Osteoblast (primary cell): ENCODE measurements at regions not wholly inside any gene's neighbourhood (a gene's known extent, or its start where the extent isn't known, plus 50 kb on each side); places are given as distances from the start of the nearest gene placed in this dataset.

Experiments used
- DNase-seq: peaks from one replicate; pipeline ENCODE4 v3.0.0; 2011; ENCODE audit warnings: low spot score, mixed read lengths; ENCODE audit not compliant: insufficient read length; ENCODE audit errors: missing footprints
- H2AFZ ChIP-seq: 2 replicates; pipeline ENCODE4 v1.6.0; 2011; ENCODE audit warnings: mild to moderate bottlenecking, low read length
- H3K27ac ChIP-seq: 2 replicates; pipeline ENCODE4 v1.5.1; 2011; ENCODE audit warnings: mild to moderate bottlenecking, low read depth, low read length, moderate library complexity
- H3K27me3 ChIP-seq: 2 replicates; pipeline ENCODE4 v1.6.0; 2012; ENCODE audit warnings: mild to moderate bottlenecking, control low read depth, inconsistent platforms, low read length, moderate library complexity; ENCODE audit not compliant: insufficient read depth
- H3K36me3 ChIP-seq: 2 replicates; pipeline ENCODE4 v1.5.1; 2011; ENCODE audit warnings: mild to moderate bottlenecking, low read length, control low read depth, moderate library complexity; ENCODE audit not compliant: insufficient read depth
- H3K4me1 ChIP-seq: 2 replicates; pipeline ENCODE4 v1.5.1; 2011; ENCODE audit warnings: mild to moderate bottlenecking, low read length, control low read depth, moderate library complexity; ENCODE audit not compliant: insufficient read depth
- H3K4me2 ChIP-seq: 2 replicates; pipeline ENCODE4 v1.6.0; 2011; ENCODE audit warnings: mild to moderate bottlenecking, low read length; ENCODE audit not compliant: insufficient read depth
- H3K4me3 ChIP-seq: fragments of 200-600 bp; sonication (generic); 3 replicates; pipeline ENCODE4 v1.5.1; 2012; ENCODE audit warnings: mild to moderate bottlenecking, low read length, inconsistent platforms; ENCODE audit not compliant: insufficient read depth
- H3K79me2 ChIP-seq: 2 replicates; pipeline ENCODE4 v1.6.0; 2012; ENCODE audit warnings: mild to moderate bottlenecking, low read length, control low read depth, inconsistent platforms; ENCODE audit not compliant: insufficient read depth
- H3K9me3 ChIP-seq: 2 replicates; pipeline ENCODE4 v1.5.1; 2011; ENCODE audit warnings: low read depth, low read length, control low read depth
- H4K20me1 ChIP-seq: 2 replicates; pipeline ENCODE4 v1.6.0; 2012; ENCODE audit warnings: mild to moderate bottlenecking, low read length, control low read depth; ENCODE audit not compliant: insufficient read depth
- CTCF ChIP-seq: IDR thresholded peaks from 2 replicates; pipeline ENCODE4 v1.5.1; 2011; ENCODE audit warnings: mild to moderate bottlenecking, low read depth, low read length, moderate library complexity; ENCODE audit errors: extremely low read depth

- no peaks in the 10 kb centered on the region for H3K36me3 ChIP-seq
- H2AFZ ChIP-seq = no peak overlapping the region
- no peak for TF ChIP-seq CTCF
- H3K9me3 ChIP-seq = no peaks in the 10 kb centered on the region
- no peaks in the 10 kb centered on the region for H3K79me2 ChIP-seq
- DNase-seq = no peak
- H4K20me1 ChIP-seq = no peaks in the 10 kb centered on the region
- H3K4me3 ChIP-seq = no peak overlapping the region
- no peaks in the 10 kb centered on the region for H3K4me1 ChIP-seq
- no peak overlapping the region for H3K27ac ChIP-seq
- no peaks in the 10 kb centered on the region for H3K27me3 ChIP-seq
- H3K4me2 ChIP-seq = no peak overlapping the region
Measured at GRCh38 chr5:2123874-2124273, 241.1 kb upstream of the IRX4 start.

GRCh38 chr5:2120361-2120760, 237.6 kb upstream of the IRX4 start:
- Histone ChIP-seq H3K27ac (no peak overlapping the region), H3K4me1 (no peaks in the 10 kb centered on the region), H2AFZ (no peak overlapping the region), H3K27me3 (no peaks in the 10 kb centered on the region), H3K36me3 (no peaks in the 10 kb centered on the region), H3K4me2 (no peak overlapping the region), H3K79me2 (no peaks in the 10 kb centered on the region), H4K20me1 (no peaks in the 10 kb centered on the region), H3K9me3 (no peaks in the 10 kb centered on the region), H3K4me3 (no peak overlapping the region)
- DNase-seq = no peak
- TF ChIP-seq CTCF = no peak

- no peaks in the 10 kb centered on the region for H3K36me3 ChIP-seq
- no peak overlapping the region for H3K4me2 ChIP-seq
- no peak overlapping the region for H3K27ac ChIP-seq
- H3K27me3 ChIP-seq = no peaks in the 10 kb centered on the region
- no peak overlapping the region for H2AFZ ChIP-seq
- H4K20me1 ChIP-seq = no peaks in the 10 kb centered on the region
- TF ChIP-seq CTCF = no peak
- no peaks in the 10 kb centered on the region for H3K79me2 ChIP-seq
- H3K9me3 ChIP-seq = no peaks in the 10 kb centered on the region
- no peaks in the 10 kb centered on the region for H3K4me1 ChIP-seq
- DNase-seq = no peak
- H3K4me3 ChIP-seq = no peak overlapping the region
Measured at GRCh38 chr5:2119573-2119972, 236.8 kb upstream of the IRX4 start.

- no peak overlapping the region for H3K4me3 ChIP-seq
- no peak overlapping the region for H2AFZ ChIP-seq
- no peak for TF ChIP-seq CTCF
- no peaks in the 10 kb centered on the region for H3K79me2 ChIP-seq
- no peak overlapping the region for H3K4me2 ChIP-seq
- H3K9me3 ChIP-seq = no peaks in the 10 kb centered on the region
- H3K27ac ChIP-seq = no peak overlapping the region
- no peaks in the 10 kb centered on the region for H4K20me1 ChIP-seq
- no peaks in the 10 kb centered on the region for H3K27me3 ChIP-seq
- no peaks in the 10 kb centered on the region for H3K36me3 ChIP-seq
- DNase-seq = no peak
- H3K4me1 ChIP-seq = no peaks in the 10 kb centered on the region
Measured at GRCh38 chr5:2113348-2114131, 230.8 kb upstream of the IRX4 start.
